BJ (cell line): ENCODE measurements at regions not wholly inside any gene's neighbourhood (a gene's known extent, or its start where the extent isn't known, plus 50 kb on each side); places are given as distances from the start of the nearest gene placed in this dataset.

Experiments
- CTCF ChIA-PET: fragments of 350-600 bp; formaldehyde crosslinking; extraction: SDS; loops from one replicate; lab custom pipeline; 2021; ENCODE audit warnings: antibody characterized with exemption, inconsistent platforms; lab: Yijun Ruan, JAX
- POLR2A ChIA-PET: fragments of 300-600 bp; sonication (Branson Sonifier 250); formaldehyde crosslinking; extraction: SDS; loops from one replicate; lab custom pipeline; 2021; ENCODE audit warnings: antibody characterized with exemption; lab: Charles Lee
- DNase-seq: peaks from one replicate; pipeline ENCODE4 v3.0.0-alpha.2; 2011; ENCODE audit warnings: low read depth
- H3K27me3 ChIP-seq: 2 replicates; pipeline ENCODE4 v1.6.0; 2011; ENCODE audit warnings: low read length; ENCODE audit not compliant: control insufficient read depth, insufficient read depth
- H3K36me3 ChIP-seq: 2 replicates; pipeline ENCODE4 v1.5.1; 2011; ENCODE audit warnings: low read length; ENCODE audit not compliant: control insufficient read depth, insufficient read depth
- H3K4me3 ChIP-seq: 2 replicates; pipeline ENCODE4 v1.5.1; 2011; ENCODE audit warnings: low read depth, mild to moderate bottlenecking, control low read depth, low read length
- CTCF ChIP-seq: IDR thresholded peaks from 2 replicates; pipeline ENCODE4 v1.5.1; 2011; ENCODE audit warnings: low read depth, mild to moderate bottlenecking, control low read depth, inconsistent platforms, low read length, moderate library complexity; ENCODE audit not compliant: insufficient read depth

- no peaks in the 10 kb centered on the region for H3K27me3 ChIP-seq
- TF ChIP-seq CTCF: no peak
- POLR2A ChIA-PET: no interaction called here
- CTCF ChIA-PET: no interaction called here
- no peak for DNase-seq
- no peaks in the 10 kb centered on the region for H3K36me3 ChIP-seq
- H3K4me3 ChIP-seq: no peak overlapping the region
Measured at GRCh38 chr6:111989743-111990142, 64.2 kb upstream of the CCN6 start.

- DNase-seq: no peak
- H3K36me3 ChIP-seq: no peaks in the 10 kb centered on the region
- TF ChIP-seq CTCF: no peak
- no peak overlapping the region for H3K4me3 ChIP-seq
- CTCF ChIA-PET: no interaction called here
- no peaks in the 10 kb centered on the region for H3K27me3 ChIP-seq
- POLR2A ChIA-PET: no interaction called here
Measured at GRCh38 chr6:111990214-111990613, 63.7 kb upstream of the CCN6 start.

GRCh38 chr6:111992851-111993250 is 61.1 kb upstream of the CCN6 start:
- Histone ChIP-seq H3K36me3 (no peaks in the 10 kb centered on the region), H3K27me3 (no peaks in the 10 kb centered on the region), H3K4me3 (no peak overlapping the region)
- ChIA-PET POLR2A (no interaction called here), CTCF (interaction anchor here (0.8 to 2.2 kb wide), 4 partner anchors 9 to 283 kb away, joined by 3 to 6 read pairs (median 4); no protein-coding TSS in a partner anchor)
- TF ChIP-seq CTCF: no peak
- DNase-seq: no peak

GRCh38 chr6:111993342-111993741 is 60.6 kb upstream of the CCN6 start:
- no peaks in the 10 kb centered on the region for H3K36me3 ChIP-seq
- H3K4me3 ChIP-seq: no peak overlapping the region
- no peaks in the 10 kb centered on the region for H3K27me3 ChIP-seq
- ChIA-PET POLR2A (no interaction called here), CTCF (interaction anchor here (1.2 kb wide), 1 partner anchor 9 kb away, joined by 3 read pairs; no protein-coding TSS in a partner anchor)
- TF ChIP-seq CTCF: no peak
- no peak for DNase-seq

- H3K4me3 ChIP-seq: no peak overlapping the region
- TF ChIP-seq CTCF: no peak
- ChIA-PET CTCF (interaction anchor here (1.5 to 3.8 kb wide), 2 partner anchors 100 to 285 kb away, joined by 3 to 42 read pairs; no protein-coding TSS in a partner anchor), POLR2A (no interaction called here)
- no peaks in the 10 kb centered on the region for H3K36me3 ChIP-seq
- no peak for DNase-seq
- no peaks in the 10 kb centered on the region for H3K27me3 ChIP-seq
Measured at GRCh38 chr6:111994791-111995190, 59.1 kb upstream of the CCN6 start.
